IMR-90 (cell line): ENCODE measurements at regions not wholly inside any gene's neighbourhood (a gene's known extent, or its start where the extent isn't known, plus 50 kb on each side); places are given as distances from the start of the nearest gene placed in this dataset.

Source experiments
- ATAC-seq: fragments of 200-7000 bp; cut with Tn5 transposase; 2 replicates; pipeline ENCODE4 v1.9.1; 2020; ENCODE audit warnings: low read depth, mild to moderate bottlenecking, moderate library complexity
- BruUV-seq: library from RNA; stranded (reverse); fragments of 400-500 nt; replicated peaks from 2 replicates; lab custom pipeline; 2021; lab: Mats Ljungman, UMichigan
- CTCF ChIA-PET: fragments of 300-600 bp; formaldehyde crosslinking; extraction: SDS; loops from one replicate; lab custom pipeline; 2021; ENCODE audit warnings: antibody characterized with exemption; lab: Yijun Ruan, JAX
- POLR2A ChIA-PET: fragments of 300-600 bp; sonication (Branson Sonifier 250); formaldehyde crosslinking; loops from one replicate; lab custom pipeline; 2022; ENCODE audit warnings: antibody characterized with exemption; ENCODE audit not compliant: unreplicated experiment; lab: Charles Lee
- DNase-seq: peaks from one replicate; pipeline ENCODE4 v3.0.0; 2013
- H2AFZ ChIP-seq: replicated peaks from 2 replicates; pipeline ENCODE3; 2013; ENCODE audit warnings: low read length, mild to moderate bottlenecking; ENCODE audit not compliant: poor library complexity
- H2AK5ac ChIP-seq: 2 replicates; pipeline ENCODE4 v1.6.1; 2013; ENCODE audit warnings: low read depth, low read length, inconsistent platforms
- H2AK9ac ChIP-seq: replicated peaks from 2 replicates; pipeline ENCODE3; 2013; ENCODE audit warnings: mild to moderate bottlenecking, low read depth, low read length, moderate library complexity; ENCODE audit not compliant: poor library complexity
- H2BK120ac ChIP-seq: 2 replicates; pipeline ENCODE4 v1.6.1; 2013; ENCODE audit warnings: low read depth, low read length, inconsistent platforms
- H2BK15ac ChIP-seq: 3 replicates; pipeline ENCODE4 v1.6.1; 2013; ENCODE audit warnings: low read depth, low read length, inconsistent platforms
- H2BK20ac ChIP-seq: 2 replicates; pipeline ENCODE4 v1.6.1; 2013; ENCODE audit warnings: low read depth, mild to moderate bottlenecking, inconsistent platforms, low read length, moderate library complexity
- H2BK5ac ChIP-seq: 2 replicates; pipeline ENCODE4 v1.6.1; 2013; ENCODE audit warnings: mild to moderate bottlenecking, low read depth, low read length, inconsistent platforms; ENCODE audit not compliant: poor library complexity, severe bottlenecking
- H3K14ac ChIP-seq: replicated peaks from 2 replicates; pipeline ENCODE4 v1.6.1; 2013; ENCODE audit warnings: low read depth, low read length, inconsistent platforms
- H3K18ac ChIP-seq: 2 replicates; pipeline ENCODE4 v1.6.1; 2013; ENCODE audit warnings: low read depth, low read length, control low read depth
- H3K23ac ChIP-seq: 2 replicates; pipeline ENCODE4 v1.6.1; 2013; ENCODE audit warnings: low read depth, low read length, inconsistent platforms
- H3K27ac ChIP-seq: 2 replicates; pipeline ENCODE4 v1.5.1; 2013; ENCODE audit warnings: mild to moderate bottlenecking, control low read depth, low read length; ENCODE audit not compliant: insufficient read depth
- H3K27me3 ChIP-seq: 2 replicates; pipeline ENCODE4 v1.6.1; 2013; ENCODE audit warnings: low read length; ENCODE audit not compliant: control insufficient read depth, insufficient read depth
- H3K36me3 ChIP-seq: 2 replicates; pipeline ENCODE4 v1.6.1; 2013; ENCODE audit warnings: low read length, mixed read lengths; ENCODE audit not compliant: control insufficient read depth, insufficient read depth
- H3K4ac ChIP-seq: 2 replicates; pipeline ENCODE4 v1.6.1; 2013; ENCODE audit warnings: low read depth, low read length, inconsistent platforms
- H3K4me1 ChIP-seq: 2 replicates; pipeline ENCODE4 v1.6.1; 2013; ENCODE audit warnings: low read length, mixed read lengths; ENCODE audit not compliant: control insufficient read depth, insufficient read depth
- H3K4me2 ChIP-seq: 2 replicates; pipeline ENCODE4 v1.6.1; 2013; ENCODE audit warnings: low read depth, mild to moderate bottlenecking, control low read depth, low read length, moderate library complexity
- H3K4me3 ChIP-seq: 2 replicates; pipeline ENCODE4 v1.5.1; 2013; ENCODE audit warnings: low read depth, mild to moderate bottlenecking, control low read depth, low read length, moderate library complexity; ENCODE audit not compliant: insufficient read depth
- H3K56ac ChIP-seq: 2 replicates; pipeline ENCODE4 v1.6.1; 2013; ENCODE audit warnings: low read length, inconsistent platforms; ENCODE audit not compliant: insufficient read depth; ENCODE audit errors: extremely low read depth
- H3K79me1 ChIP-seq, 2 experiments: 2 replicates each; pipeline ENCODE4 v1.6.1; 2013; ENCODE audit warnings: low read length in 2 of 2, inconsistent platforms in 1 of 2, low read depth in 1 of 2
- H3K9ac ChIP-seq: 2 replicates; pipeline ENCODE4 v1.6.1; 2013; ENCODE audit warnings: low read depth, low read length, control low read depth
- H3K9me1 ChIP-seq: 2 replicates; pipeline ENCODE4 v1.6.1; 2013; ENCODE audit warnings: low read length, inconsistent platforms; ENCODE audit not compliant: insufficient read depth
- H3K9me3 ChIP-seq: 2 replicates; pipeline ENCODE4 v1.6.1; 2013; ENCODE audit warnings: low read length; ENCODE audit not compliant: control insufficient read depth, insufficient read depth
- H4K20me1 ChIP-seq: 2 replicates; pipeline ENCODE4 v1.6.1; 2013; ENCODE audit warnings: low read length, inconsistent platforms; ENCODE audit not compliant: insufficient read depth
- H4K5ac ChIP-seq: 2 replicates; pipeline ENCODE4 v1.6.1; 2013; ENCODE audit warnings: mild to moderate bottlenecking, low read depth, low read length, control low read depth
- H4K8ac ChIP-seq, 2 experiments: 2 replicates each; pipeline ENCODE4 v1.6.1; 2013; ENCODE audit warnings: low read depth in 2 of 2, low read length in 2 of 2, control low read depth in 1 of 2, inconsistent platforms in 1 of 2
- H4K91ac ChIP-seq: 2 replicates; pipeline ENCODE4 v1.6.1; 2013; ENCODE audit warnings: low read depth, low read length, inconsistent platforms; ENCODE audit not compliant: insufficient read depth
- BHLHE40 ChIP-seq: fragments of 150-350 bp; IDR thresholded peaks from 2 replicates; pipeline ENCODE4 v1.6.1; 2016; ENCODE audit warnings: mild to moderate bottlenecking, low read depth, low read length
- CHD1 ChIP-seq: IDR thresholded peaks from 2 replicates; pipeline ENCODE4 v1.6.1; 2012; ENCODE audit warnings: low read depth, low read length, improper control_type of control experiment
- MAFK ChIP-seq: IDR thresholded peaks from 2 replicates; pipeline ENCODE4 v1.6.1; 2012; ENCODE audit warnings: low read depth, low read length, improper control_type of control experiment
- MAZ ChIP-seq: IDR thresholded peaks from 2 replicates; pipeline ENCODE4 v1.6.1; 2012; ENCODE audit warnings: low read depth, mild to moderate bottlenecking, low read length, improper control_type of control experiment, moderate library complexity, borderline replicate concordance
- MXI1 ChIP-seq: IDR thresholded peaks from 2 replicates; pipeline ENCODE4 v1.6.1; 2012; ENCODE audit warnings: low read depth, mild to moderate bottlenecking, low read length, moderate library complexity, borderline replicate concordance
- NFE2L2 ChIP-seq: fragments of 150-350 bp; IDR thresholded peaks from 2 replicates; pipeline ENCODE4 v1.6.1; 2016; ENCODE audit warnings: low read depth, mild to moderate bottlenecking, low read length
- RCOR1 ChIP-seq: IDR thresholded peaks from 2 replicates; pipeline ENCODE4 v1.6.1; 2012; ENCODE audit warnings: mild to moderate bottlenecking, low read length, improper control_type of control experiment; ENCODE audit not compliant: insufficient replicate concordance
- RFX5 ChIP-seq: IDR thresholded peaks from 2 replicates; pipeline ENCODE4 v1.8.0; 2012; ENCODE audit warnings: low read depth, mild to moderate bottlenecking, low read length, moderate library complexity
- WGBS, 2 experiments: methylation state at CpG; one replicate each; pipeline versions ENCODE4 v1.1.5 to v1.1.7; 2013; ENCODE audit warnings: missing lambda C conversion rate in 2 of 2; ENCODE audit not compliant: insufficient read length in 1 of 2; ENCODE audit errors: extremely low coverage in 2 of 2; 5-methylcytosine and 5-hydroxymethylcytosine counted together
- dilution Hi-C: fragments of 300-500 bp; cut with HindIII; formaldehyde crosslinking; loops from one replicate; pipeline ENCODE4 v1.14.3; 2018; ENCODE audit warnings: low sequenced_read_pairs; ENCODE audit not compliant: unreplicated experiment
- in situ Hi-C: fragments of 300-500 bp; cut with MboI; formaldehyde crosslinking; loops from 3 replicates; pipeline ENCODE4 v1.14.3; 2019; ENCODE audit warnings: low sequenced_read_pairs, inconsistent platforms, mixed read lengths
- intact Hi-C: fragments of 100-400 bp; cut with micrococcal nuclease; formaldehyde crosslinking; loops from 2 replicates; pipeline ENCODE4 v1.10.0; 2022
- TF ChIP-seq, protein P1 (sequence below): fragments of 150-350 bp; IDR thresholded peaks from 2 replicates; pipeline ENCODE4 v1.6.1; 2017; ENCODE audit warnings: mild to moderate bottlenecking, antibody characterized with exemption, low read length, low read depth

DNA sequence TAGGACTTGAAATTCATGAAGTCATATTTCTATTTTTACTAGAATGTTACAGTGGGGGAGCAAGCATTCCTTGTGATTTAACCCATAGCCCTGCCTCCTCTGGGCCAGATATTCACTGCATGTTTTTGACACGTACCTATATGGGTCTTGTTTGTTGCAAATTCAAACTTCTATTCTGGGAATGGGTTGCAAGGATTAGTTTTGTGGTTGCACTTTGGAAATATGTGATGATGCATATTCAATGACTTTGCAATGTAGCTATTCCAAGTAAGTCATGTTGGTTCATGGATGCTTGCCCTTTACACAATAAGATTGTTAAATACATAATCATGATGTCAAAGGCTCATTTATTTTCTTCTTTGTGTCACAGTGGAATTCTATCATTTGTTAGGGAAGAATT lies 440.8 kb downstream of the TDRD3 start:
- Histone ChIP-seq H2BK20ac (no peak overlapping the region), H3K4me3 (no peak overlapping the region), H2AK9ac (no peak overlapping the region), H4K20me1 (no peaks in the 10 kb centered on the region), H4K8ac (no peak overlapping the region), H3K18ac (no peak overlapping the region), H3K79me1 (no peaks in the 10 kb centered on the region), H3K14ac (no peak overlapping the region), H3K9me1 (no peaks in the 10 kb centered on the region), H2AK5ac (no peak overlapping the region), H2BK120ac (no peak overlapping the region), H4K5ac (no peak overlapping the region), H3K9me3 (peaks cover 2% of the 10 kb centered on the region; the same call in 1 of the 2 replicates), H2AFZ (no peak overlapping the region), H4K91ac (no peak overlapping the region), H3K36me3 (no peaks in the 10 kb centered on the region), H3K4me1 (no peaks in the 10 kb centered on the region), H3K23ac (no peak overlapping the region), H3K4me2 (no peak overlapping the region), H3K9ac (no peak overlapping the region), H3K27me3 (no peaks in the 10 kb centered on the region), H2BK5ac (no peak overlapping the region), H2BK15ac (no peak overlapping the region), H3K27ac (no peak overlapping the region), H3K56ac (no peak overlapping the region), H3K4ac (no peak overlapping the region)
- TF ChIP-seq, protein P1, sequence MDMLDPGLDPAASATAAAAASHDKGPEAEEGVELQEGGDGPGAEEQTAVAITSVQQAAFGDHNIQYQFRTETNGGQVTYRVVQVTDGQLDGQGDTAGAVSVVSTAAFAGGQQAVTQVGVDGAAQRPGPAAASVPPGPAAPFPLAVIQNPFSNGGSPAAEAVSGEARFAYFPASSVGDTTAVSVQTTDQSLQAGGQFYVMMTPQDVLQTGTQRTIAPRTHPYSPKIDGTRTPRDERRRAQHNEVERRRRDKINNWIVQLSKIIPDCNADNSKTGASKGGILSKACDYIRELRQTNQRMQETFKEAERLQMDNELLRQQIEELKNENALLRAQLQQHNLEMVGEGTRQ, result no peak
- TF ChIP-seq MAZ, result no peak
- TF ChIP-seq RFX5, result no peak
- TF ChIP-seq CHD1, result no peak
- TF ChIP-seq BHLHE40, result no peak
- no peak for TF ChIP-seq MAFK
- no peak for TF ChIP-seq MXI1
- TF ChIP-seq NFE2L2, result no peak
- no peak for TF ChIP-seq RCOR1
- no peak for ATAC-seq
- POLR2A ChIA-PET, result no interaction called here
- WGBS, 2 experiments, result no CpG with 5 or more reads among the region's 1 CpG
- DNase-seq, result no peak
- intact Hi-C loops, result no loop called here
- CTCF ChIA-PET, result no interaction called here
- dilution Hi-C loops, result no loop called here
- in situ Hi-C loops, result no loop called here
- no TSS peak for BruUV-seq
